ENCODE measurements at regions not wholly inside any gene's neighbourhood (a gene's known extent, or its start where the extent isn't known, plus 50 kb on each side); places are given as distances from the start of the nearest gene placed in this dataset.

- no peak for DNase-seq (ENCODE audit: low read depth)
These were observed 804.1 kb upstream of the IGFBP3 start for GRCh38 chr7:46725136-46725535.

DNA sequence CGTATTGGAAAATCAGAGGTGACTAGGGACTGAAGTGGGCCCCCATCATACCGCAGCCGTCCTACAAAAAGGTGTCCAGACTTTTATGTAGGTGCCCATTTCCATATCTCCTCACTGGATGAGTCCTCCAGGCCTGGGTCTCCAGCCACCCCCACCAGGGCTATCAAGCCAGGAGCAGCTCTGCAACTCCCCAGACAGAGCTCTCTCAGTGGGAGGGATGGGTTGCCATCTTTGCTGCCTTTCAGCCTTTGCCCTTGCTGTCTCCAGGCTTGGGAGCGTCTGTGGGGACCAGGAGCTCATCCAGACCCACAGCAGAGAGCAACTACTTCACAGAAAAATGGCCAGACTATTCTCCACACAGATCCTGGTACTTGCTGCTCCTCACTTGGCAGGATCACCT is 802.7 kb upstream of the IGFBP3 start:
- DNase-seq (ENCODE audit: low read depth), result no peak

- no peak for DNase-seq (ENCODE audit: low read depth)
These were observed 801.9 kb upstream of the IGFBP3 start for GRCh38 chr7:46723003-46723402.

- DNase-seq (ENCODE audit: low read depth), result peak; percentile 54
These were observed 799.7 kb upstream of the IGFBP3 start for GRCh38 chr7:46720761-46721160.

GRCh38 chr7:46719616-46720015 is 798.5 kb upstream of the IGFBP3 start:
- DNase-seq (ENCODE audit: low read depth), result no peak

GRCh38 chr7:46716926-46717325 is 795.9 kb upstream of the IGFBP3 start:
- no peak for DNase-seq (ENCODE audit: low read depth)

- peak; percentile 45 for DNase-seq (ENCODE audit: low read depth)
These were observed 794.5 kb upstream of the IGFBP3 start for GRCh38 chr7:46715579-46715978.

- no peak for DNase-seq (ENCODE audit: low read depth)
These were observed 793.8 kb upstream of the IGFBP3 start for GRCh38 chr7:46714904-46715303.

- DNase-seq (ENCODE audit: low read depth), result peak; percentile 86
These were observed 793.0 kb upstream of the IGFBP3 start for GRCh38 chr7:46713868-46714596.

GRCh38 chr7:46710927-46711326 is 789.9 kb upstream of the IGFBP3 start:
- peak; percentile 43 for DNase-seq (ENCODE audit: low read depth)

DNA sequence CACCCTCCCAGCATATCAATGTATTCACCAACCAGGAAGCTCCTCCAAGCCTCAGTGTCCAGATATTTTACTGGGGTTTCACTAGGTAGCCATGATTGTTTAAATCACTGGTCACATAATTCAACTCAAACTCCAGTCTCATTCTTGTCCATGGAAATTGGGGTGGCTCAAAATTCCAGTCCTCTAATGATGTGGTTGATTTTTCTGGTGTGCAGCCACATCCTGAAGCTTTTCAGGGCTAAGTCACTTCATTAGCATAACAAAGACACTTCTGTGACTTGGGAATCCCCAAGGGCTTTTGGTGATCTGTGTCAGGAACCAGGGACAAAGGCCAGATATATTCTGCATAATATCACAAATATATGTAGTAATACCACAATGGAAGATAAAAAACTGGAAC is 786.9 kb upstream of the IGFBP3 start:
- DNase-seq (ENCODE audit: low read depth), result peak; percentile 44

GRCh38 chr7:46705386-46706255 is 784.5 kb upstream of the IGFBP3 start:
- DNase-seq (ENCODE audit: low read depth), result peak; percentile 79

- no peak for DNase-seq (ENCODE audit: low read depth)
These were observed 775.7 kb upstream of the IGFBP3 start for GRCh38 chr7:46696741-46697140.

DNA sequence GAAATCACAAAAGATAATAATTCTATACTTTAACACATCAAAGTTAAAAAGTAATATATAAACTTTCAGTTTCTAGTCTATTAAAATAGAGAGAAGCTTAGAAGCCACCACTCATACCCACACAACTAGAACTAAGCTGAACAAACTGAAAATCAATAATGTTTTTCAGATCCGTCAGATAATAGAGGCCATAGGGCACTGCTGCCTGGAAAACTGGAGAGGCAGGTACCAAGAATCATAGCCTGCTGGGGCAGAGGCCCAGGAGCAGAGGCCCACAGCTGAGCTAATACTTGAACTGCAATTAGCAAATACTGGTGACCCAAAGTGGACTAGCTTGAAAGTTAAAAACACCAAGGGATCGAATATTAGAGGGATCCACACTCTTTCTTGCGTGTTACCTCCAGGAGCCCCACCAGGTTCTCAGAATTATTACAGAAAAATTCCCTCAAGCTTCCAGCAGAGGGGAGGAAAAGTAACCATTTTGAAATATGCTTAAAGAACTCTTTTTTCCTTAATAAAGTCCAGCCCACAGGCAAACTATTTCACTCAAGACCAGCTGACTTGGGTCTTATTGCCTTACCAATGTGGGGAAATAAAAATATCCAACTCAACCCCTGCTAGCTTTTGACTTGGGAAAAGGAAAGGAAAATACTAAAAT is 774.1 kb upstream of the IGFBP3 start:
- DNase-seq (ENCODE audit: low read depth), result no peak

DNA sequence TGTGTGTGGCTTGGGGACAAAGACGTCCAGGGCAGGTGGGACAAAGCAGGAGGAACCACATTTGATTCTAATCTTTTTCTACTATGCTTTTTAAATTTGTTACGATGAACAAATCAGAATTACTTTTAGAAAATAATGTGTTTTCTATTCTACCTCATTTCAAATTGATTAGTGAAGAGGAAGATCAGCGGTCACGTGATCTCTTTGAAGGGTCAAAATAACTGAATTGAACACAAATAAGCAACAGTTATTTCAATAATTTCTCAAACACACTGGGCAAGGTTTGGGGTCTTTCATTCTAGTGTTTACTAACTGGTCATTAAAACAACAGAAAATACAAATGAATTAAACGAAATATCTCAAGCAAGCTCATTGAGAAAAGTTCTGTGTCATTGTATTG is 773.0 kb upstream of the IGFBP3 start:
- DNase-seq (ENCODE audit: low read depth), result no peak

DNA sequence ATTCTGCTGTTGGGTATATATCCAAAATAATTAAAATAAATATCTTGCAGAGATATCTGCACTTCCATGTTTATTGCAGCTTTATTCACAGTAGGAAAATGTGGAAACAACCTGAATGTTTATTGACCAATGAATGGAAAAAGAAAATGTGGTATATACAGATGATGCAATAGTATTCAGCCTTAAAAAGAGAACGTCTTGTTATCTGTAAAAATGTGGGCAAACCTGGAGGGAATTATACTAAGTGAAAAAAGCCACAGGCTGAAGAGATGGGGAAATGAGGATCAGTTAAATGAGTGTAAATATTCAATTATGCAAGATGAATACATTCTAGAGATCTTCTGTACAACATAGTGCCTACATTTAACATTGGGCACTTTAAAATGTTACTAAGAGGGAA is 766.1 kb upstream of the IGFBP3 start:
- no peak for DNase-seq (ENCODE audit: low read depth)

DNA sequence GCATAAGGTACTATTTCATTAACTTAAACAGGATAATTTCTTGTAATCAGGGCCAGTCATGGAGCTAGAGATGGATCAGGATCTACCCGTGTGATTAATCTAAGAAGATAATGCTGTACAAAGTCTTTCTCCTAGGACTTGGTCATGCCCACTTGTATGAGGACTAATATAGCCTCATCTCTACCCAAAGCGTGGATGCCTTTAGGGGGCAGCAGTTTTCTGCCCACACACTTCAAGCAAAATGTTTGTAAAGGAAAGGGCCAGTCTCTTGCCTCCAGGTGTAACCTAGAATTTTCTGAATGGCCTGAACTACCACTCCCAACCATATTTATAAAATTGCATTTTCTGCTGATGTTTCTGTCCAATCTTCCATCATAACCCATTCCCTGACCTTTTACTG is 764.0 kb upstream of the IGFBP3 start:
- DNase-seq (ENCODE audit: low read depth), result no peak

- peak; percentile 90 for DNase-seq (ENCODE audit: low read depth)
These were observed 762.0 kb upstream of the IGFBP3 start for GRCh38 chr7:46682836-46683624.

- no peak for DNase-seq (ENCODE audit: low read depth)
These were observed 760.9 kb upstream of the IGFBP3 start for GRCh38 chr7:46681865-46682503.

- DNase-seq (ENCODE audit: low read depth), result peak; percentile 81
These were observed 759.1 kb upstream of the IGFBP3 start for GRCh38 chr7:46680147-46680546.

DNA sequence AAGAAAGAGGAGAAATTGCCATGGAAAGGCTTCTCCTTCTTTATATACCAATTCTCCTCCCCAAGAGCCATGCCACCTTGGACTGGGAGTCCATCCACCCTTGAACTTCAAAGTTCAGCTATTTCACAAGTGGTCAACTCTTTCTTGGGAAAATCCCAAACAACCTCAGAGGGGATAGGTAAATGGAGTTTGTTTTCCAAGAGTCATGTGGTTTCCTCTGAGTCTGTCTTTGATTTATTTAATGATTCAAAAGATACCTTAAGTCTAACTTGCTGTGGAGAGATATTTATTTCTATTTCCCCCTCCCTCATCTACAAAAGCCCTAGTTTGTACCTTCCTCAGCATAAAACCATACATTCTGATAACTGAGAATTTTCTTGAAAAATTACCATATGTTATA is 758.6 kb upstream of the IGFBP3 start:
- peak; percentile 90 for DNase-seq (ENCODE audit: low read depth)

All from renal cortical epithelial cell (primary cell).